GM19328 (cell line): ENCODE measurements at regions not wholly inside any gene's neighbourhood (a gene's known extent, or its start where the extent isn't known, plus 50 kb on each side); places are given as distances from the start of the nearest gene placed in this dataset.
"Not testable (repeated sequence)": the region's sequence is repeated elsewhere in the genome, so short reads cannot be mapped to it uniquely, and the experiment has no call there.

Experiments
- ATAC-seq: cut with Tn5 transposase; IDR thresholded peaks from one replicate; pipeline ENCODE4 v1.9.1; 2021; ENCODE audit warnings: mild to moderate bottlenecking, moderate library complexity; ENCODE audit not compliant: unreplicated experiment

DNA sequence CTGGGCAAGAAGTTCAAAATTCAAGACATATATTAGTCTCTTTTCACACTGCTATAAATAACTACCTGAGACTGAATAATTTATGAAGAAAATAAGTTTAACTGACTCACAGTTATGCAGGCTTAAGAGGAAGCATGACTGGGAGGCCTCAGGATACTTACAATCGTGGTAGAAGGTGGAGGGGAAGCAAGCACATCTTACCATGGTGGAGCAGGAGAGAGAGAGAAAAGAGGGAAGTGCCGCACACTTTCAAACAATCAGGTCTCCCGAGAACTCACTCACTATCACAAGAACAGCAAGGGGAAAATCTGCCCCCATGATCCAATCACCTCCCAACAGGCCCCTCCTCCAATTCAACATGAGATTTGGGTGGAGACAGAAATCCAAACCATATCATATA, 273.3 kb upstream of the RASGEF1B start:
- no peak for ATAC-seq

DNA sequence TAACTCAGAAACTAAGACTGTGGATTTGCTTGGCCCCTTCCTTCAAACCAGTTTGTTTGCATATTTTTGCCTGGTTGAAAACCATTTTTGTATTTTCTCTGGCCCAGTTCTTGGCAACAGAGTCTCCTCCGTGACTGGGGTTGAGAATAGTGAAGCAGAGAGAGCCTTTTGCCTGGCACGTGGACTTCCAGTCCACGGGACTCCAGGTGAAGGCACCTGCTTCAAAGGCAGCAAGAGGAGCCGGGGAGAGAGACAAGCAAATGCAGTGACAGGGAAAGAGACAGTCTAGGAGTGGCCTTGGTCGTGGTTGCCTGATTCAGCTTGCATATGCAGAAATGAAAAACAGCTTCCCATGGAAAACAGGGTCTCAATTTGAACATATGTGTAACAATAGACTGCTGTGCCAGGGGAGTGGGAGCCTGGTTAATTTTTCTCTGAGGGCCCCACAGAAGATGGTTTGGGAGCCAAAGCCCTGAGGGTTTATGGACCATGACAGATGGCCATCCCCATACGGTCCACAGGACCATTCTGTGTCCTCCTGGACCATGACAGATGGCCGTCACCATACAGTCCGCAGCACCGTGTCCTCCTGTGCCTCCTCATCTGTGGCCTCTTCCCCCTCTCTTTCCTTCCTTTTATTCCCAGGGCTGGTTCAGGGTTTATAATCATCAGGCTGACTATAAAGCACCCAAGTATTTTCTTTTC, 272.2 kb upstream of the RASGEF1B start:
- ATAC-seq = no peak

DNA sequence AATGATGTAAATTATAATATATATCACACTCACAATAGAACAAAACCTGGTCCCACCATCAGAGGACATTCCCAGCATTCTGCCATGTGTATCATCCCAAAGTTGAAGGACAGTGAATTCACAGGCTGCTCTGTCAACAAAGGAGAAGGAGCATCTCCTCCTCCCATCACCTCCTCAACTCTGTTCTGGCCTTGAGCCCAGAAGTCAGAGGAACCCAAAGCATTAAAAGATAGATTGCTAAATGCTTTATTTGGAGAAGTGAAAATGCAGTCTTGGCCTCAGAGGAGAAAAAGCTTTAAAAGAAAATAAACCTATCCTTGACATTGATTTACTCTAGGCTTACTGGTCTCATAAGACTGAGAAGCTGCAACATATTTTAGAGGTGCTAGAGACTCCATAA, 268.8 kb upstream of the RASGEF1B start:
- ATAC-seq = no peak

DNA sequence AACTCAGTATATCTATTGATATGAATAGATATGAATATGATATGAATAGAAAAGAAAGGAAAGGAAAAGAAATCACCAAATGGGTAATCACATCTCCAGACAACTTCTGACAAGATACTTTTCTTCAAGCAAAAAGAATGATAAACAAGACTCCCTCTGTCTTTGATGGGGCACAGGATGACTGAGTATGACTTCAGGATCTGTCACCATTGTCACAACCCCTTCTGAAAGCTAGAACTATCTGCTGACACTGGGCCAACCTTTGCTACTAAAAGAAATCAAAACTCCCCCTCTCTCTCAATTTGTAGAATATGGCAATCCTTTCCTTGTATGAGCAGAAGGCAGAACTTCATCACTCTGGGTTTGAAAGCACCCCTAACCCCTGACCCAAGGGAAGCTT, 267.2 kb upstream of the RASGEF1B start:
- no peak for ATAC-seq

DNA sequence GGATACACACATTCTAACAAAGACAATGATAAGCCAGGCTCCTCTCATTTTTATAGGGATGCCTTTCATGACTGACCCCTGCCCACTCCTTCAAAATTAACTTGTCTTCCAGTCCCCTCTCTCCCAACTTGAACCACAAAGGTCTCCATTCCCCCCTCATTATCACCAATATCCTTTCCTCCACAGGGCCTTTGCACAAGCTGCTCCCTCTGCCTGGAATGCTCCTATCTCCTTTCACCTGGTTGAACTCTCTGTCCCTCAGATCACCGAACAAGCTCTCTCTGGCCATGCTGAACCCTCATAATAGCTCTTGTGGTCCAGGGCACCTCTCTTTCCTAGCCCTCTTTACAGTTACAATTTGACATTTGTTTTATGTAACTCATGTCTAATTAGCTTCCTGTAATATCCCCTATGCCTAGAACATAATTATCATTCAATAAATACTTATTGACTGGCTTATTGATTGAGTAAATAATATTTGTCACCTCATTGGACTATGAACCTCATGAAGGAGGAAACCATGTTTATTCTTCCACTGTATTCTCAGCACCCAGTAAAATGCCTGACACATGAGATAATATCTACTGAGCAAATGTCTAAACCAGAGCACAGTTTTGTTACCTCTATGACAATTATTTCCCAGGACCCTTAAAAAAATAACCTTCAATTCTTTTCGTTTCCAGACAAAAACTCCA, 266.3 kb upstream of the RASGEF1B start:
- no peak for ATAC-seq

DNA sequence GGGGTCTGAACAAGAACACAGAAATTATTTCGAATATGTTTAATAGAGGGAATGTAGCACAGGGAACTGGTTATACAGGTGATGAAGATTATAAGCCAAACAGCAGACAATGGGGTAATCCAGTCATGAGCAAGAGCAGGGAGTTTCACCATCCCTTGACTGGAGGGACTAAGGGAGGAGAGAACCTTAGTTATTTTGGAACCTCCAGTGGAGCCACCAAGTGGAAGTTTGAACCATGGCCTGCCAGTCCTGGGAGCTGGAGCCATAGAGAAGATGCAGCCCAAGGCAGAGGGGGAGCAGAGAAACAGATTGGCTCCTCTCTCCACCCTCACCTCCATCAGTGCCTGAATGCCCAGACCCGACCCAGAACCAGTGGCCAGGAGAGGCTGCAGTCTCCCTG, 264.6 kb upstream of the RASGEF1B start:
- ATAC-seq = no peak

DNA sequence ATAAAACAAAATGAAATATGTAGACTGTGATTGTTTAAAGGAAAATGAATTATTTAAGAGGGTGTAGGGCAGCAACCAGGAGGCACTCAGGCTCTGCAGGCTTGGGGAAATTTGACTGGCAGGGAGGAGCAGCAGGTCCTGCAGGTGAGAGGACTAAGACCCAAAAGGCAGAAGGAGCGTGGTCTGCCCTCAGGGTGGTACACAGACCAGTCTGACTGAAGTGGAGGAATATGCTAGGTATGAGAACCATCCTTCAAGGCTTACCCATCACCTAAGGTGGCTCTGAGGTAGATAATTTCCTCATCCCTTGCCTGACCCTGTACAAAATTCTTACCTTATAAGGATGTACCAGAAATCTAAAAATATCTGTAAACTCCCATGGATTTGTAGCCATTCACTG, 261.3 kb upstream of the RASGEF1B start:
- no peak for ATAC-seq

DNA sequence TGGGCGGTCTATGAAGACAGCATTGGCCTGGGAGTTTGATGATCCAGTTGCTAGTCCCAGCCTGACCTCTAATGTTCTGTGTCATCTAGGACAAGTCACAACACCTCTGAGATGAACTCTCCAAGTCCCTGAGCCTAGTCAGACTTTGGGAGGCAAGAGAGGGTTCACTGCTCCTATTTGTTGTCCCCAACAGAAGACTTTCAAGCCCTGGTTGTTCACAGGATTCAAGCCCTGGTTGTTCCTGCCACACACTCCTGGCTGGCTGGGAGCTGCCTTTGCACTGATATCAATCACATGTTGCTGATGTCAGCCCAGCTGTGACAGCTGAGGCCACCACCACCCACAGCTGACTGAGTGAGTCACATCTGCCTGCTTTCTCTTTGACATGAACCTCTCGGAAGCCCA, 253.2 kb upstream of the RASGEF1B start:
- peak; percentile 90 for ATAC-seq

DNA sequence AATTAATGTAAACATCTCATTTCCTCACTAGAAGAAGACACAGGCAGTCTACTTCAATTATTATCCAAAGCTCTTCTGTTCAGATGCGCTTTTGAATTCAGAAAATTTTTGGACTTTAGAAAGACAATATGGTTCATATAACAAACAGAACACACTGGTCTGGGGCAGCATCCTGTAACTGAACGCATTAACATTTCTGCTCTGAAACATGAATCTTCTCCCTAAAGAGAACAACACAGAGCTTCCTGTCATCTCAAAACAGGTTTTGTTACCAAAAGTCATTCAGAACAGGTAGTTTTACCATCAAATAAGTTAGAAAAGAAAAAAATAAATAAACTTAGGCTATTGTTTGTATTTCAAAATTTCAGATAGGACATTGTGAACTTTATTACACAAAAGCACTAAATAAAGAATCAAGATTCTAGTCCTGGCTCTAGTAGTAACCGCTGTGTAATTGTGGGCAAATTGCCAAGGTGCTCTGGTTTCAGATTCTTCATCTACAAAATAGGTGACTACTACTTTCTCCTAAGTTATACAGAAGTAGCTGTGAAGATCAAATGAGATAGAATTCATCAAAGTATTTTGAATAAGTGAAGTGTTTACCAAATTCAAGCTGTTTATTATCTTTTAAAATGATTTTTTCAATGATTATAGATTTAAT, 252.3 kb upstream of the RASGEF1B start:
- no peak for ATAC-seq

DNA sequence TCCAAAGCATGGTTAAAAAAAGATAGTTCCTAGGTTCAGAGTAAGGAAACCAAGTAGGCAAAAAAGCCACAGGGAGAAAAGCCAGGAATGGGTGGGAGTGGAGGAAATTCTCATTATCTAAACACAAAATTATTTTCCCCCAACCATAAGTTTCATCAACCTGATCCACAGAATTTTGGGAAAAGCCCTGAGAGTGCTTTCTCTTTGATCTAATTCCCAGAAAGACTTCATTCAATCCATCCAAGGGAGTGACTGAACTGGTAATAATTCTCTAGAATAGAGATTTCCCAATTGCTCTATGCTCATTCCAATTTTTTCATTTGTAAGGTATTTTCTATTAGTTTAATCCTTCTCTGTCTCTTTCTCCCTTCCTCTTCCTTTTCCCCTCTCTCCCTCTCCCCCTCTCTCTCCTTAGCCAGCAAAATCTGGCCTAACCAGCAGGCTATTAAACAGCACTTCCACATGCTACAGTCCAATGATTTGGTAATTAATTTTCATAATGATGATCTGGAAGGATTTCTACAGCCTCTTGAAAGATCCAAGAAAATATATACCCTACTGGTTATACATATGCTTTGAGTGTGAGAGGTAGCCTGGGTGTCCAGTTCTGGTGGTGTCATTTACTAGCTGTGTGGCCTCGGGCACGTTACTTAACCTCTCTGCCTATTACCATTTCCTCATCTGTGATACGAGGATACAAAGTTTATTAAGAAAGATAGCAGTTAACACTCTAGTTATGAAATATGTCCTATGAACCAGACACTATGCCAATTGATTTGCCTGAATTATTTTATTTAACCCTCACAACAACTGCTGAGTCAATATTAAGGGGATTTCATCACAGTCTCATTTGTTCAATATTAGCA, 251.5 kb upstream of the RASGEF1B start:
- no peak for ATAC-seq

DNA sequence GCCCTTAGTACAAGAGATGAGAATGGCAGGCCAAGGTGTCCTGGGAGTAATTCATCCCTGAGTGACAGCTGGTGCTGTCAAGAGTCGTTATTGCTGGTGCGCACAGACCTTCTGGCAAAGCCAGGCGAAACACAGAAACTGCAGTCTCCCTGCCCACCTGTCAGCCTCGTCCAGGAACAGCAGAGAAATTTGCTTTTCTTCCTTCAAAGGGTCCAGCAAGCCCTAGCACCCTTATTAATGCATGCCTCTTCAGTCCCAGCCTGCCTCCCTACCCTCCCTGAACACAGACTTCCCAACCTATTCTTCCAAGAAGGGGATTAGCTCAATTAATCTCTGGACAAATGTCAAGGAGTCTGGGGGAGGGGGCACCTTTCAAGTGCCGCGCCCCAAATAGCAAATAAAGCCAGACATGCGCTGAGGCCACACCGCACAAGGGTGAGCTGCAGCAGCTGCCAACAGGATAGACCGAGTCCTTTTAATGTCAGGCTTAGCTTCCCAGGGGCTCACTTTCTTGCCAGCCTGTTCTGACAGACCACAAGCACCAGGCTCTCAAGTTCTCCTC, 250.7 kb upstream of the RASGEF1B start:
- ATAC-seq = no peak

DNA sequence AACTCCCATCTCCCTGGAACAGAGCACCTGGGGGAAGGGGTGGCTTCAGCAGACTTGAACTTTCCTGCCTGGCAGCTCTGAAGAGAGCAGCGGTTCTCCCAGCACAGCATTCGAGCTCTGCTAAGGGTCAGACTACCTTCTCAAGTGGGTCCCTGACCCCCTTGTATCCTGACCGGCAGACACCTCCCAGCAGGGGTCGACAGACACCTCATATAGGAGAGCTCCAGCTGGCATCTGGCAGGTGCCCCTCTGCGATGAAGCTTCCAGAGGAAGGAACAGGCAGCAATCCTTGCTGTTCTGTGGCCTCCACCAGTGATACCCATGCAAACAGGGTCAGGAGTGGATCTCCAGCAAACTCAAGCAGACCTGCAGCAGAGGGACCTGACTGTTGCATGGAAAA, 244.1 kb upstream of the RASGEF1B start:
- no peak for ATAC-seq

DNA sequence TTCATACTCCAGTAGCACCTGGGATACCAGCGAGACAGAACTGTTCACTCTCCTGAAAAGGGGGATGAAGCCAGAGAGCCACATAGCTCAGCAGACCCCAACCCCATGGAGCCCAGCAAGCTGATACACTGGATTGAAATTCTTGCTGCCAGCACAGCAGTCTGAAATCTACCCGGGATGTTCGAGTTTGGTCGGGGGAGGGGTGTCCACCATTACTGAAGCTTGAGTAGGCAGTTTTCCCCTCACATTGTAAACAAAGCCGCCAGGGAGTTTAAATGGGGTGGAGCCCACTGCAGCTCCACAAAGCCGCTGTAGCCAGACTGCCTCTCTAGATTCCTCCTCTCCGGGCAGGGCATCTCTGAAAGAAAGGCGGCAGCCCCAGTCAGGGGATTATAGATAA, 243.7 kb upstream of the RASGEF1B start:
- ATAC-seq = not testable (repeated sequence)

DNA sequence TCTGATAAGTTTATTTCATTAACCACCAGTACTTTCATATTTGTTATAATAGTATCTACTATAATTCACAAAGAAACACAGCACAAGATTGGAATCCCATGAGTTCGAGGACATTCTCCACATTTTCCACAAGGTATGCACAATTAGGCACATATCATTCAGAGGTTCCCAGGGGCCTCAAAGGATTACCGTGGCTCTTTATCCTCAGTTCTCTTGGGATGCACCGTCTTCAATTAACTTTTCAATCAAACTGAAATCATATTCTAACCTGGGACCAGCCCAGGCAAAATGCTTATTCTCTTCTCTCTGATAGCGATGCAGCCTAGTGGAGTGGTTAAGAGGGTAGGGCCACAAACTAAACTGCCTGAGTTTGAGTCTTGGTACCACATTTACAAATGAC, 242.6 kb upstream of the RASGEF1B start:
- no peak for ATAC-seq

DNA sequence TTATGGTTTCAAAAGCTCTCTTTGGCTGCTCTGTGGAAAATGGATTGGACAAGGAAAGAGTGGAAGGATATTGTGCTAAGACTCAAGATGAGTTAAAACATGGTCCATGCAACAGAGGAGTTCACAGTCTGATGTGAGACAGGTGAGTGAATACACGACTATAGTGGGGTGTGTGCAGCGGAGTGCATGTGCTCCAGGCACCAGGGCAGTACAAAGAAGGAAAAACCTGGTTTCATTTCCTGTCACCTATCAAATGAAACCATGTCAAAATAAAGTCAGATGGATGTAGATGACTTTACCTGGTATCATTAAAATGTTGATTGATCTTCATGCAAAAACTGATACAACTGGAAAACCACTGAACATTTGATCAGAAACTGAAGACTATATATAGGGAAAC, 241.0 kb upstream of the RASGEF1B start:
- ATAC-seq = no peak

DNA sequence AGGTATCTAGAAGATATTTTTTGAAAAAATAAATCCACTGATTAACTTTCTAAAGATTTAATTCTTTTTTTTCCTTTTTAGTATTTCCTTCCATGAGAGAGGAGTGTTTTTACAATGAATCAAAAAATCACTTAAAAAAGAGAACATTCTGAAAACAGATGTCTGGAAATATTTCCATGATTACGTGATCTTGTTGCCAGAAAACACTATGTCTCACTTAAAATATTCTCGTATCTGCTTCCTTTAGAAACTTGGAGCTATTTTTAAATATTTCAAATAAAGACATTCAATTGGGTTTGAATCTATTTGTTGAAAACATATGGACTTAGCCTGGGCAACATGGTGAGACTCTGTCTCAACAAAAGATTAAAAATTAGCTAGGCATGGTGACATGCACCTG, 232.8 kb upstream of the RASGEF1B start:
- ATAC-seq = no peak

DNA sequence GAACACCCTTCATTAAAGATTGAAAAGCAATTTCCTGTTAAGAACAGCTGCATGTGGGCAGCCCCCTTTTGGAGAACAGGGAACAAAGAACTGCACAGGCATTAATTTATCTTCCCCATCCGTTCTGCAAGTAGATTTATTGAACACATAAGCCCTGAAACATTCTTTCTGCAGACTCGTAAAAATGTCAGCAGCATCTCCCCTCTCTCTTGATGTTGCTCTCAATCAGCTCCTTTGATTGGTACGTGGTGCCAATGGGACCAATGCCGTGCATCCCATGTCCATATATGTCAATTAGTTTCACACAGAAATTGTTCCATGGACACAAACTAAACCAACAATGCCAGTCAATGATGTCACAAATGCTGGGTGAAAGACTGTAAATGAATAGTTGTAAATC, 228.5 kb upstream of the RASGEF1B start:
- ATAC-seq = no peak

DNA sequence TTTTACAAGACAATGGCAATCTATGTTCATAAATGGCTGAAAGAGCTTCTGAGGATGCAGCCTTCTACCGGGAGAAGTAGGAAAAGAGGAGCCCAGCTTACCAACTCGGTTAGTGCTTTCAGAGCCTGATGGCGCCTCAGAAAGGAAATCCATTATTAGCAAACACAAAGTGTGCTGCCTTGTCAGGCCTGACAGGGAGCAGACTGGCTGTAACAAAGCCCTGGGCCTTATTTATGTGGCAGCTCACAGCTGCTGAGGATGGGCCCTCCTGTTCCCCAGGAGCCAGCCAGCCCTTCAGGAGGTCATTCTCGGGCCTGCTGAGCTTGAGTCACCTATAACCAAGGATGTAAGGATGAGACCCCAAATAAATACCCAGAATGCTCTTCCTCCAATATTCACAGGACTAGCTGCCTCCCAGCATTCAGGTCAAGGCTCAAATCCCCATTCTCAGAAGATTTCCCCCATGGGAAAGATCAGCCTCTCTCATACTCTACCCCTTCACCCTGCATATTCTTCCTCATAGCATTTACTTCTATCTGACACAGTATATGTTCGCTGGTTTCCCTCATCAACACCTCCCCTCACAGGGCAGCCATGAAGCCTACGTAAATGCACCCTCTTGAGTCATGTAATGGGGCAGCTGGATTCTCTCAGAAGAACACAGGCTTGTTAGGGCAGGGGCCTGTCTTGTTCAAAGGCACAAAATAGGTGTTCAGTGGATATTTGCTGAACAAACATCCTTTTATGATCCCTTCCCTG, 227.0 kb upstream of the RASGEF1B start:
- ATAC-seq = no peak

DNA sequence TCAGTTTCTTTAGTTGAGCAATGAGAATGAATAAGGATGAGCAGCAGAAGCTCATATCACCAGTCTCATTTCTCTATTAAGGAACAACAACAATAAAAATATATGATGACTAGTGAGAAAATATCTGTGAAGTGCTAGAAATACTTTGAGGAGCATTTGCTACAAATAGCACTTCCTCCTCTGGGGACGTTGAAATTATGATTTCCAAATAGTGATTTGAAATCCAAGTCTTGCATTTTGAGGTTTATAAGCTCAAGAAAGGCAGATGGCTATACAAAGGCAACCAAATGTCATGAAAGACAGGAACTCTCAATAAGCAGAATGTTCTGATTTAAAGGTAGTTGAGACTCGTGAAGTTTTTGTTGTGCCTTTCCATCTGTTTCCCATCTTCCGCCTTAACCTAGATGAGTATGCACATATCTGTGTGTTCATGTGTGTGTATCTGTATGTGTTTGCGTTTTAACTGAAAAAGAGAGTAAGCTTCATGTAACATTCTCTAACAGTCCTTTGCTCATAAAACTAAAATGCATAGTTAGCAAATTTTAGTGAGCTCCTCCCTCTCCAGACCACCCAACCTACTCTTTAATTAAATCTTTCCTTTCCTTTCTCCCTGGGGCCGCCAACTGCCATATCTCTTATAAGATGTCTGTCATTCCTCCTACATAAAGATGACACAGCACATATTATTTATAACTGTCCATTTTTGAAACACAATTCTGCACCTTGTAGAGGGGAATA, 222.6 kb upstream of the RASGEF1B start:
- no peak for ATAC-seq

DNA sequence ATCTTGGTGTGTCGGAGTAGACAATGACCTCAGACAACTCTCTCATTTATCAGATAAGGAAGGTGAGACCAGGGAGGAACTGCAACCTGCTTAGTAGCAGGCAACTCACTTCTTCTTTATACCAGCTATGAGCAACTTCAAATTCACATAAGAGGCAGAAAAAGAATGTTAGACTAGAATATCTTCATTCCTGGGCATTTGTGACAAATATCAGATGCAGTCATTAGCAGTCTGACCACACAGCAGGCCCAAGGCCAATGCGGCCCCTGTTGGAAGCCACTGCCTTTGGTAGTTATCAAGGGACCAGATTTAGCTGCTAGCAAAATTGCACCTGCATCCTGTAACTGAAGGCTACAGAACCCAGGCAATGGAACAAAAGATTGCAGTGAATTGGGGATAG, 219.2 kb upstream of the RASGEF1B start:
- no peak for ATAC-seq
